Right lobe of liver (tissue), 6 donors: ENCODE measurements at regions not wholly inside any gene's neighbourhood (a gene's known extent, or its start where the extent isn't known, plus 50 kb on each side); places are given as distances from the start of the nearest gene placed in this dataset.

ENCODE experiments used
- ATAC-seq, 4 donors: fragments of 200-7000 bp; cut with Tn5 transposase; one replicate each; pipeline ENCODE4 v1.9.1; 2020; ENCODE audit warnings: mild to moderate bottlenecking in 4 of 4, moderate library complexity in 4 of 4
- DNase-seq, 3 donors: peaks; one replicate each; pipeline ENCODE4 v3.0.0-alpha.2; 2020
- H3K27ac ChIP-seq, 3 donors: fragments of 200-600 bp; one replicate each; pipeline ENCODE4 v1.8.0; 2022
- H3K27me3 ChIP-seq, 2 donors: fragments of 200-600 bp; one replicate each; pipeline ENCODE4 v1.8.0; 2022
- H3K36me3 ChIP-seq, 4 donors: fragments of 200-600 bp; sonication (generic) in 1 of 4; one replicate each; pipeline versions ENCODE4 v1.5.1 to v1.8.0; 2017 to 2022; ENCODE audit warnings: control low read depth in 1 of 4
- H3K4me1 ChIP-seq, 4 donors: fragments of 200-600 bp; sonication (generic) in 1 of 4; one replicate each; pipeline versions ENCODE4 v1.5.1 to v1.8.0; 2017 to 2022; ENCODE audit warnings: control low read depth in 1 of 4
- H3K4me3 ChIP-seq, 3 donors: fragments of 200-600 bp; one replicate each; pipeline ENCODE4 v1.8.0; 2022
- H3K9me3 ChIP-seq, 4 donors: fragments of 200-600 bp; sonication (generic) in 1 of 4; one replicate each; pipeline versions ENCODE4 v1.5.1 to v1.8.0; 2017 to 2022; ENCODE audit warnings: control low read depth in 1 of 4
- POLR2A ChIP-seq: fragments of 450-650 bp; IDR thresholded peaks from one replicate; pipeline ENCODE4 v1.6.1; 2017; ENCODE audit warnings: antibody characterized with exemption, mild to moderate bottlenecking
- WGBS: methylation state at CpG from one replicate; pipeline ENCODE4 v1.1.6; 2018; ENCODE audit warnings: low coverage, low lambda C conversion rate; ENCODE audit not compliant: insufficient coverage; ENCODE audit errors: missing lambda C conversion rate; 5-methylcytosine and 5-hydroxymethylcytosine counted together
- intact Hi-C, 2 donors: fragments of 100-400 bp; cut with DNase I; formaldehyde crosslinking; loops; one replicate each; pipeline versions ENCODE4 v1.11.2 to v1.14.1; 2022
- TF ChIP-seq, protein P1 (sequence below), 4 donors: fragments of 200-600 bp in 3 of 4; fragments of 450-650 bp in 1 of 4; IDR thresholded peaks; one replicate each; pipeline versions ENCODE4 v1.5.1 to v1.8.0; 2016 to 2022; ENCODE audit warnings: antibody characterized with exemption in 4 of 4, mild to moderate bottlenecking in 2 of 4
- donor health status: DM: no; HTN: yes; CAD: no.
- donor health status: DM: no; HTN: no; CAD: no.
- donor health status: DM: no; HTN: no; CAD: no.
- donor health status: DM: no; HTN: yes; CAD: no.
- donor health status: DM: no; HTN: yes; CAD: no.

DNA sequence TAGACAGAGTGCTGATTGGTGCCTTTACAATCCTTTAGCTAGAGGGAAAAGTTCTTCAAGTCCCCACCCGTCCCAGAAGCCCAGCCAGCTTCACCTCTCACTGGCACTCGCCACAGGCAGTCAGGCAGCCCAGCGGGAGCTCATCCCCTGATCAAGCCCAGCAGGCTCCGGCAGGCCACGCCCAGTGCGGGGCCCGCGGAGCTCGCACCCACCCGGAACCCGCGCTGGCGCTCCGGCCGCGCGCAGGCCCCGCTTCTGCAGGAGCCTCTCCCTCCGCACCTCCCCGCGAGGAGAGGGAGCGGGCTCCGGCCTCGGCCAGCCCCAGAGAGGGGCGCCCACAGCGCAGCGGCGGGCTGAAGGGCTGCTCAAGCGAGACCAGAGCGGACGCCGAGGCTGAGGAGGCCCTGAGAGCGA is 202.4 kb upstream of the PDGFD start:
- 80% methylated on average over 1 of the region's 33 CpGs for WGBS
- no peaks in the 10 kb centered on the region for H3K9me3 ChIP-seq

DNA sequence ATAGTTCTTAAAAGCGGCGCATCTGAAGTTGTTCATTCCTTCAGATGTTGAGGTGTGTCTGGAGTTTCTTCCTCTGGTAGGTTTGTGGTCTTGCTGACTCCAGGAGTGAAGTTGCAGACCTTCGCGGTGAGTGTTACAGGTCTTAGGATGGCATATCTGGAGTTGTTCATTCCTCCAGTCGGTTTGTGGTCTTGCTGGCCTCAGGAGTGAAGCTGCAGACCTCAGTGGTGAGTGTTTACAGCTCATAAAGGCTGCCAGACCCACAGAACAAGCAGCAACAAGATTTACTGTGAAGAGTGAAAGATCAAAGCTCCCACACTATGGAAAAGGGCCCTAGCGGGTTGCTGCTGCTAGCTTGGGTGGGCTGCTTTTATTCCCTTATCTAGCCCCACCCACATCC is 201.7 kb upstream of the PDGFD start:
- no peaks in the 10 kb centered on the region for H3K27me3 ChIP-seq
- intact Hi-C loops: loop anchor here in 1 of 2 donors (5.0 kb wide), 1 partner anchor 143 kb away; no protein-coding TSS in a partner anchor
- no peaks in the 10 kb centered on the region for H3K9me3 ChIP-seq
- no peak overlapping the region for H3K4me3 ChIP-seq
- no peak for TF ChIP-seq POLR2A
- TF ChIP-seq, protein P1, sequence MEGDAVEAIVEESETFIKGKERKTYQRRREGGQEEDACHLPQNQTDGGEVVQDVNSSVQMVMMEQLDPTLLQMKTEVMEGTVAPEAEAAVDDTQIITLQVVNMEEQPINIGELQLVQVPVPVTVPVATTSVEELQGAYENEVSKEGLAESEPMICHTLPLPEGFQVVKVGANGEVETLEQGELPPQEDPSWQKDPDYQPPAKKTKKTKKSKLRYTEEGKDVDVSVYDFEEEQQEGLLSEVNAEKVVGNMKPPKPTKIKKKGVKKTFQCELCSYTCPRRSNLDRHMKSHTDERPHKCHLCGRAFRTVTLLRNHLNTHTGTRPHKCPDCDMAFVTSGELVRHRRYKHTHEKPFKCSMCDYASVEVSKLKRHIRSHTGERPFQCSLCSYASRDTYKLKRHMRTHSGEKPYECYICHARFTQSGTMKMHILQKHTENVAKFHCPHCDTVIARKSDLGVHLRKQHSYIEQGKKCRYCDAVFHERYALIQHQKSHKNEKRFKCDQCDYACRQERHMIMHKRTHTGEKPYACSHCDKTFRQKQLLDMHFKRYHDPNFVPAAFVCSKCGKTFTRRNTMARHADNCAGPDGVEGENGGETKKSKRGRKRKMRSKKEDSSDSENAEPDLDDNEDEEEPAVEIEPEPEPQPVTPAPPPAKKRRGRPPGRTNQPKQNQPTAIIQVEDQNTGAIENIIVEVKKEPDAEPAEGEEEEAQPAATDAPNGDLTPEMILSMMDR (IDR thresholded peaks at IDR 0.05): no peak
- H3K4me1 ChIP-seq: no peaks in the 10 kb centered on the region
- H3K27ac ChIP-seq: no peak overlapping the region
- ATAC-seq (no peak), DNase-seq (no peak)
- 76% methylated on average over 5 of the region's 6 CpGs for WGBS
- no peaks in the 10 kb centered on the region for H3K36me3 ChIP-seq

More for the DNA sequence above, 202.4 kb upstream of the PDGFD start:
- ATAC-seq: no peak
- TF ChIP-seq POLR2A: no peak
- TF ChIP-seq, protein P1 (IDR thresholded peaks at IDR 0.05): no peak
- Histone ChIP-seq H3K4me3 (no peak overlapping the region), H3K36me3 (no peaks in the 10 kb centered on the region), H3K27me3 (no peaks in the 10 kb centered on the region), H3K4me1 (no peaks in the 10 kb centered on the region), H3K27ac (no peak overlapping the region)
- intact Hi-C loops: loop anchor here in 1 of 2 donors (5.0 kb wide), 1 partner anchor 144 kb away; no protein-coding TSS in a partner anchor
- DNase-seq: peak in 1 of 3 donors; percentile 17

DNA sequence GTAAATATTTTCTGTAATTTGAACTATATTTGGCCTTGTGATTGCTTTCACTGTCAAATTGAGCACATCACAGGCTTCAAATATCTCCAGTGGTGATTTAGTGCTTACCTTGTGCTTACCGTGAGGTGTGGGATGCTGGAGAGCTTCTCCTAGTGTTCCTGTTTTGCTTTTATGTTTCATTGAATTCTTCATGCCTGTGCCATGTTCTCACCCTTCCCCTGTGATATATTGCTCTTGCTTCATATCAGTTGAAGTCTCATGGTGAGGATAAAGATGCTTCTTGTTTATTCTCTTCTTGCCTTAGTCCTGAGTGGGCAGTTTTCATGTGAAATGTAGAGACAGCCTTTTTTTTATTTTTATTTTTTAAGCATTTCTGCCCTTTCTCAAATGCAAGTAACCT is 198.0 kb upstream of the PDGFD start:
- TF ChIP-seq, protein P1 (IDR thresholded peaks at IDR 0.05): no peak
- no peak for TF ChIP-seq POLR2A
- 28% methylated on average over 1 of the region's 1 CpG for WGBS
- H3K27ac ChIP-seq: no peak overlapping the region
- DNase-seq (no peak), ATAC-seq (no peak)
- intact Hi-C loops: no loop called here
- H3K4me3 ChIP-seq: no peak overlapping the region
- no peaks in the 10 kb centered on the region for H3K36me3 ChIP-seq
- H3K9me3 ChIP-seq: no peaks in the 10 kb centered on the region
- H3K27me3 ChIP-seq: no peaks in the 10 kb centered on the region
- H3K4me1 ChIP-seq: no peaks in the 10 kb centered on the region

DNA sequence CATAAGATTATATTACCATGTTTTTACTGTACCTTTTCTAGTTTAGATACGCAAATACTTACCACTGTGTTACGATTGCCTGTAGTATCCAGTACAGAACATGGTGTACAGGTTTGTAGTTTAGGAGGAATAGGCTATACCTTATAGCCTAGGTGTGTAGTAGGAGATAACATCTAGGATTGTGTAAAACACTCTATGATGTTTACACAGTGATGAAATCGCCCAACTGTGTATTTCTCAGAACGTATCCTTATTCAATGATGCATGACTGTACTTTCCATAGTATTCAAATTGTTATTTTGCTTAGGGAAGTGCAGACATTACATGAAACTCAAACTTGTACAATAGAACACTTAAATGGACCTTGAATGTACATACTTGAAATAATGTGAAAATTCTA is 188.1 kb upstream of the PDGFD start:
- Histone ChIP-seq H3K36me3 (no peaks in the 10 kb centered on the region), H3K4me3 (no peak overlapping the region), H3K27me3 (no peaks in the 10 kb centered on the region), H3K27ac (no peak overlapping the region), H3K9me3 (no peaks in the 10 kb centered on the region), H3K4me1 (no peaks in the 10 kb centered on the region)
- intact Hi-C loops: no loop called here
- no peak for DNase-seq
- no peak for ATAC-seq
- 64% methylated on average over 4 of the region's 4 CpGs for whole genome bisulfite sequencing
- TF ChIP-seq, protein P1 (IDR thresholded peaks at IDR 0.05): no peak
- TF ChIP-seq POLR2A: no peak

DNA sequence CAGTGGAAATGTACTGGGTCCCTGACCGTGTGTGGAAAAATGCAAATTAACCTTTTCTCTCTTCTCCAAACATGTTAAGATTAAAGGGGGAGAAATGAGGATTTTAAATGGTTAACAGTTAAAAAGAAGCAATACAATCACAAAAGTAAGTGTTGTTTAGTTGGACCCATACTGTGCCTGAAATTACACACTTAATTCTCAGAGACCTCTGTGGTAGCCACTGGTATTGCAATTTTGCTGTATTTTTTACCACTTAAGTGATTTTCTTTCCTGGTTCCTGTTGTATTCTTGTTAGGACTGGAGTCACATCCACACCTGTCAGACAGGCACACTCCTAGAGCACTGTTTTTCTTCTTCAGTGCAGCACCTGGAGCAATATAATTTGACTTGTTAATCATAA is 179.6 kb upstream of the PDGFD start:
- Histone ChIP-seq H3K27ac (no peak overlapping the region), H3K36me3 (no peaks in the 10 kb centered on the region), H3K4me1 (no peaks in the 10 kb centered on the region), H3K4me3 (no peak overlapping the region), H3K9me3 (no peaks in the 10 kb centered on the region), H3K27me3 (no peaks in the 10 kb centered on the region)
- 50% methylated on average over 1 of the region's 1 CpG for WGBS
- TF ChIP-seq, protein P1 (IDR thresholded peaks at IDR 0.05): peak in 2 of 4 donors; percentile 22 to 30
- TF ChIP-seq POLR2A: no peak
- ATAC-seq (no peak), DNase-seq (no peak)
- intact Hi-C loops: no loop called here
